ENCODE measurements at regions not wholly inside any gene's neighbourhood (a gene's known extent, or its start where the extent isn't known, plus 50 kb on each side); places are given as distances from the start of the nearest gene placed in this dataset.

GRCh38 chr13:27338207-27338606, 67.6 kb downstream of the RASL11A start:
- TF ChIP-seq POLR2A (IDR thresholded peaks at IDR 0.05) (no peak), CTCF (IDR thresholded peaks at IDR 0.05) (no peak)
